Panc1 (cell line): ENCODE measurements at regions not wholly inside any gene's neighbourhood (a gene's known extent, or its start where the extent isn't known, plus 50 kb on each side); places are given as distances from the start of the nearest gene placed in this dataset.

Source experiments
- ATAC-seq: fragments of 200-7000 bp; cut with Tn5 transposase; 2 replicates; pipeline ENCODE4 v1.9.1; 2020; ENCODE audit warnings: mild to moderate bottlenecking, moderate library complexity
- BruUV-seq: library from RNA; stranded (reverse); fragments of 400-500 nt; replicated peaks from 2 replicates; lab custom pipeline; 2021; lab: Mats Ljungman, UMichigan
- CTCF ChIA-PET: fragments of 300-600 bp; sonication (Branson Sonifier 250); formaldehyde crosslinking; loops from one replicate; lab custom pipeline; 2022; ENCODE audit warnings: antibody characterized with exemption; lab: Charles Lee
- POLR2A ChIA-PET: fragments of 300-600 bp; sonication (Branson Sonifier 250); formaldehyde crosslinking; loops from one replicate; lab custom pipeline; 2022; ENCODE audit warnings: antibody characterized with exemption; lab: Charles Lee
- DNase-seq: peaks from one replicate; pipeline ENCODE4 v3.0.0-alpha.2; 2010; ENCODE audit warnings: low read depth, low spot score
- H3K27ac ChIP-seq: 2 replicates; pipeline ENCODE4 v1.5.1; 2011; ENCODE audit warnings: mild to moderate bottlenecking, low read length, inconsistent platforms
- H3K27me3 ChIP-seq: fragments of 200-500 bp; sonication (Bioruptor generic); 2 replicates; pipeline ENCODE4 v1.6.0; 2014; ENCODE audit warnings: low read length, inconsistent platforms; ENCODE audit not compliant: control insufficient read depth, insufficient read depth
- H3K36me3 ChIP-seq: fragments of 200-500 bp; sonication (Bioruptor generic); 2 replicates; pipeline ENCODE4 v1.5.1; 2014; ENCODE audit warnings: inconsistent platforms, mild to moderate bottlenecking, low read length, moderate library complexity; ENCODE audit not compliant: control insufficient read depth, insufficient read depth
- H3K4me1 ChIP-seq: 2 replicates; pipeline ENCODE4 v1.5.1; 2011; ENCODE audit warnings: inconsistent platforms, mild to moderate bottlenecking, low read length, moderate library complexity; ENCODE audit not compliant: control insufficient read depth, insufficient read depth
- H3K4me3 ChIP-seq, 2 experiments: 2 replicates each; pipeline ENCODE4 v1.5.1; 2011 to 2012; ENCODE audit warnings: low read depth in 2 of 2, low read length in 2 of 2, mild to moderate bottlenecking in 2 of 2, inconsistent platforms in 1 of 2, moderate library complexity in 1 of 2
- H3K9me3 ChIP-seq: fragments of 200-500 bp; sonication (Bioruptor generic); 2 replicates; pipeline ENCODE4 v1.5.1; 2014; ENCODE audit warnings: low read depth, mild to moderate bottlenecking, inconsistent platforms, low read length, moderate library complexity; ENCODE audit not compliant: control insufficient read depth, insufficient read depth
- CTCF ChIP-seq: fragments of 450-650 bp; IDR thresholded peaks from 2 replicates; pipeline ENCODE4 v1.5.1; 2017; ENCODE audit warnings: mild to moderate bottlenecking
- POLR2AphosphoS5 ChIP-seq: IDR thresholded peaks from 2 replicates; pipeline ENCODE4 v1.6.1; 2012; ENCODE audit warnings: mild to moderate bottlenecking, low read depth, low read length, moderate library complexity
- REST ChIP-seq, 2 experiments: IDR thresholded peaks; 2 replicates each; pipeline ENCODE4 v1.6.1; 2011 to 2012; ENCODE audit warnings: low read depth in 2 of 2, control low read depth in 1 of 2, low read length in 1 of 2, mild to moderate bottlenecking in 1 of 2, moderate library complexity in 1 of 2; ENCODE audit not compliant: insufficient read depth in 1 of 2
- SIN3A ChIP-seq: IDR thresholded peaks from 2 replicates; pipeline ENCODE4 v1.6.1; 2012; ENCODE audit warnings: low read depth, mild to moderate bottlenecking, low read length, moderate library complexity, borderline replicate concordance; ENCODE audit not compliant: insufficient read depth
- TCF7L2 ChIP-seq: IDR thresholded peaks from 2 replicates; pipeline ENCODE4 v1.6.1; 2011; ENCODE audit warnings: mild to moderate bottlenecking, low read depth, low read length, inconsistent platforms
- in situ Hi-C: cut with HindIII; loops from 2 replicates; pipeline ENCODE4 v1.10.0; 2016; ENCODE audit warnings: low sequenced_read_pairs, low pct_unique_long_range_greater_than_20kb
- intact Hi-C: fragments of 100-400 bp; cut with micrococcal nuclease; formaldehyde crosslinking; loops from one replicate; pipeline ENCODE4 v1.10.0; 2022; ENCODE audit not compliant: unreplicated experiment

- H3K9me3 ChIP-seq, result no peaks in the 10 kb centered on the region
- no peaks in the 10 kb centered on the region for H3K4me1 ChIP-seq
- TF ChIP-seq SIN3A, result no peak
- POLR2A ChIA-PET, result no interaction called here
- intact Hi-C loops (no loop called here), in situ Hi-C loops (no loop called here)
- H3K36me3 ChIP-seq, result no peaks in the 10 kb centered on the region
- H3K27me3 ChIP-seq, result no peaks in the 10 kb centered on the region
- ATAC-seq (no peak), DNase-seq (no peak)
- CTCF ChIA-PET, result no interaction called here
- H3K4me3 ChIP-seq, result no peak overlapping the region
- H3K27ac ChIP-seq, result no peak overlapping the region
- BruUV-seq, result no TSS peak
Observed at GRCh38 chr6:92275150-92275549, 1144.2 kb downstream of the EPHA7 start.

GRCh38 chr6:92274588-92274987 lies 1144.8 kb downstream of the EPHA7 start:
- Histone ChIP-seq H3K27ac (no peak overlapping the region), H3K36me3 (no peaks in the 10 kb centered on the region), H3K9me3 (no peaks in the 10 kb centered on the region), H3K27me3 (no peaks in the 10 kb centered on the region), H3K4me1 (no peaks in the 10 kb centered on the region), H3K4me3 (no peak overlapping the region)
- ChIA-PET CTCF (no interaction called here), POLR2A (no interaction called here)
- no TSS peak for BruUV-seq
- no peak for ATAC-seq
- no peak for DNase-seq
- intact Hi-C loops (no loop called here), in situ Hi-C loops (no loop called here)
- TF ChIP-seq POLR2AphosphoS5, result no peak
- TF ChIP-seq TCF7L2, result no peak
- no peak for TF ChIP-seq SIN3A

- CTCF ChIA-PET, result no interaction called here
- BruUV-seq, result no TSS peak
- in situ Hi-C loops, result no loop called here
Observed at GRCh38 chr6:92273694-92274093, 1145.7 kb downstream of the EPHA7 start.

More at GRCh38 chr6:92273694-92274093, 1145.7 kb downstream of the EPHA7 start:
- Histone ChIP-seq H3K27ac (no peak overlapping the region), H3K4me3 (no peak overlapping the region), H3K9me3 (no peaks in the 10 kb centered on the region), H3K27me3 (no peaks in the 10 kb centered on the region), H3K4me1 (no peaks in the 10 kb centered on the region), H3K36me3 (no peaks in the 10 kb centered on the region)
- no peak for DNase-seq
- intact Hi-C loops, result no loop called here
- TF ChIP-seq SIN3A (no peak), TCF7L2 (no peak), REST (IDR thresholded peaks at IDR 0.05; ENCODE audit: insufficient read depth in 1 of 2, low read depth in 2 of 2, low read length in 1 of 2) (no peak), POLR2AphosphoS5 (no peak), CTCF (no peak)
- no peak for ATAC-seq
- POLR2A ChIA-PET, result no interaction called here
